GM12878 (cell line): ENCODE measurements at regions not wholly inside any gene's neighbourhood (a gene's known extent, or its start where the extent isn't known, plus 50 kb on each side); places are given as distances from the start of the nearest gene placed in this dataset.

ENCODE experiments used
- CHD1 ChIP-seq: IDR thresholded peaks from 2 replicates; pipeline ENCODE4 v1.6.1; 2012; ENCODE audit warnings: low read depth, low read length, improper control_type of control experiment
- CREB1 ChIP-seq: IDR thresholded peaks from 2 replicates; pipeline ENCODE4 v1.6.1; 2012; ENCODE audit warnings: low read depth, mild to moderate bottlenecking, inconsistent platforms
- FOXM1 ChIP-seq: IDR thresholded peaks from 2 replicates; pipeline ENCODE4 v1.6.1; 2012; ENCODE audit warnings: low read depth, mild to moderate bottlenecking, inconsistent platforms, low read length, moderate library complexity
- KLF5 ChIP-seq: fragments of 450-650 bp; IDR thresholded peaks from 2 replicates; pipeline ENCODE4 v1.6.1; 2014; ENCODE audit warnings: mild to moderate bottlenecking; ENCODE audit not compliant: partially characterized antibody
- NFXL1 ChIP-seq: fragments of 450-650 bp; IDR thresholded peaks from 2 replicates; pipeline ENCODE4 v1.6.1; 2017; ENCODE audit warnings: antibody characterized with exemption, mild to moderate bottlenecking, borderline replicate concordance
- NFYB ChIP-seq: IDR thresholded peaks from 2 replicates; pipeline ENCODE4 v1.6.1; 2011; ENCODE audit warnings: low read depth, mild to moderate bottlenecking, low read length, improper control_type of control experiment, moderate library complexity; ENCODE audit not compliant: insufficient read depth
- PML ChIP-seq: IDR thresholded peaks from 2 replicates; pipeline ENCODE4 v1.6.1; 2012; ENCODE audit warnings: low read length, inconsistent platforms
- RAD21 ChIP-seq: IDR thresholded peaks from 2 replicates; pipeline ENCODE4 v1.6.1; 2011; ENCODE audit warnings: mild to moderate bottlenecking, low read depth, low read length, moderate library complexity; ENCODE audit not compliant: insufficient read depth
- RCOR1 ChIP-seq: conservative IDR thresholded peaks from 2 replicates; pipeline ENCODE4 v1.6.1; 2012; ENCODE audit warnings: low read depth, low read length, improper control_type of control experiment
- RELA ChIP-seq: fragments of 450-650 bp; IDR thresholded peaks from 2 replicates; pipeline ENCODE4 v1.8.0; 2014; ENCODE audit warnings: borderline replicate concordance; ENCODE audit not compliant: partially characterized antibody
- SMAD5 ChIP-seq: IDR thresholded peaks from 2 replicates; pipeline ENCODE4 v1.6.1; 2016; ENCODE audit warnings: antibody characterized with exemption, low read depth
- SP1 ChIP-seq: IDR thresholded peaks from one replicate; pipeline ENCODE4 v1.6.1; 2011; ENCODE audit warnings: low read depth, low read length
- SUPT20H ChIP-seq: IDR thresholded peaks from 2 replicates; pipeline ENCODE4 v1.6.1; 2011; ENCODE audit warnings: low read depth, mild to moderate bottlenecking, low read length, moderate library complexity, borderline replicate concordance; ENCODE audit not compliant: control insufficient read depth
- ZBED1 ChIP-seq: IDR thresholded peaks from 2 replicates; pipeline ENCODE4 v1.6.1; 2016; ENCODE audit warnings: borderline replicate concordance
- ZNF207 ChIP-seq: fragments of 450-650 bp; IDR thresholded peaks from 2 replicates; pipeline ENCODE4 v1.6.1; 2014; ENCODE audit warnings: antibody characterized with exemption, mild to moderate bottlenecking, borderline replicate concordance
- ZNF274 ChIP-seq: IDR thresholded peaks from one replicate; pipeline ENCODE4 v1.8.0; 2011; ENCODE audit not compliant: insufficient read length, insufficient read depth
- ZZZ3 ChIP-seq: IDR thresholded peaks from 2 replicates; pipeline ENCODE4 v1.6.1; 2011; ENCODE audit warnings: low read depth; ENCODE audit not compliant: control insufficient read depth, insufficient read length
- TF ChIP-seq, protein P1 (sequence below): fragments of 450-650 bp; IDR thresholded peaks from 2 replicates; pipeline ENCODE4 v1.6.1; 2016; ENCODE audit warnings: mild to moderate bottlenecking, moderate library complexity, borderline replicate concordance
- TF ChIP-seq, protein P2 (sequence below): IDR thresholded peaks from 2 replicates; pipeline ENCODE4 v1.6.1; 2011; ENCODE audit warnings: borderline replicate concordance, low read depth, mild to moderate bottlenecking, moderate library complexity, mixed read lengths, low read length; ENCODE audit not compliant: insufficient read depth; ENCODE audit errors: extremely low read length
- TF ChIP-seq, protein P3 (sequence below): fragments of 450-650 bp; IDR thresholded peaks from 2 replicates; pipeline ENCODE4 v1.6.1; 2016; ENCODE audit warnings: mild to moderate bottlenecking
- TF ChIP-seq, protein P4 (sequence below): fragments of 450-650 bp; IDR thresholded peaks from 2 replicates; pipeline ENCODE4 v1.6.1; 2018; ENCODE audit warnings: mild to moderate bottlenecking, low read depth, moderate library complexity; ENCODE audit not compliant: partially characterized antibody
- TF ChIP-seq, protein P5 (sequence below): fragments of 450-650 bp; IDR thresholded peaks from 2 replicates; pipeline ENCODE4 v1.6.1; 2016; ENCODE audit warnings: mild to moderate bottlenecking

DNA sequence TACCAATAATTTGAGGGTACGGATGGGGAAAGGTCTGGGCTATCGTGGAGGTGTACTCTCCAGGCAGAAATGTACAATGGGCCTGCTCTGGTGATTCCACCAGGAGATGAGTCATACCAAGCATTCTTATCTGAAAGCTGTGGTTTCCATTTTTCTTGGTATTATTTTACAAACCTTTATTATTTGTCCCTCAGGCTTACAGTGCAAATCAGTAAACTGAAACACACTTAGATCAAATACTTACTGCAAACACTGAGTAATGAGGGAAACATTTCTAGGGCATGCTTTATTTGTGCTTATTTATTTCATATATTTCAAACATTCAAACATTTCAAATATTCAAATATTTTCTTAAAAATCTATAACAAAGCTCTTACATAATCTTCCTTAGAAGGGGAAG, 319.8 kb downstream of the RND3 start (continued):
- TF ChIP-seq, protein P1, sequence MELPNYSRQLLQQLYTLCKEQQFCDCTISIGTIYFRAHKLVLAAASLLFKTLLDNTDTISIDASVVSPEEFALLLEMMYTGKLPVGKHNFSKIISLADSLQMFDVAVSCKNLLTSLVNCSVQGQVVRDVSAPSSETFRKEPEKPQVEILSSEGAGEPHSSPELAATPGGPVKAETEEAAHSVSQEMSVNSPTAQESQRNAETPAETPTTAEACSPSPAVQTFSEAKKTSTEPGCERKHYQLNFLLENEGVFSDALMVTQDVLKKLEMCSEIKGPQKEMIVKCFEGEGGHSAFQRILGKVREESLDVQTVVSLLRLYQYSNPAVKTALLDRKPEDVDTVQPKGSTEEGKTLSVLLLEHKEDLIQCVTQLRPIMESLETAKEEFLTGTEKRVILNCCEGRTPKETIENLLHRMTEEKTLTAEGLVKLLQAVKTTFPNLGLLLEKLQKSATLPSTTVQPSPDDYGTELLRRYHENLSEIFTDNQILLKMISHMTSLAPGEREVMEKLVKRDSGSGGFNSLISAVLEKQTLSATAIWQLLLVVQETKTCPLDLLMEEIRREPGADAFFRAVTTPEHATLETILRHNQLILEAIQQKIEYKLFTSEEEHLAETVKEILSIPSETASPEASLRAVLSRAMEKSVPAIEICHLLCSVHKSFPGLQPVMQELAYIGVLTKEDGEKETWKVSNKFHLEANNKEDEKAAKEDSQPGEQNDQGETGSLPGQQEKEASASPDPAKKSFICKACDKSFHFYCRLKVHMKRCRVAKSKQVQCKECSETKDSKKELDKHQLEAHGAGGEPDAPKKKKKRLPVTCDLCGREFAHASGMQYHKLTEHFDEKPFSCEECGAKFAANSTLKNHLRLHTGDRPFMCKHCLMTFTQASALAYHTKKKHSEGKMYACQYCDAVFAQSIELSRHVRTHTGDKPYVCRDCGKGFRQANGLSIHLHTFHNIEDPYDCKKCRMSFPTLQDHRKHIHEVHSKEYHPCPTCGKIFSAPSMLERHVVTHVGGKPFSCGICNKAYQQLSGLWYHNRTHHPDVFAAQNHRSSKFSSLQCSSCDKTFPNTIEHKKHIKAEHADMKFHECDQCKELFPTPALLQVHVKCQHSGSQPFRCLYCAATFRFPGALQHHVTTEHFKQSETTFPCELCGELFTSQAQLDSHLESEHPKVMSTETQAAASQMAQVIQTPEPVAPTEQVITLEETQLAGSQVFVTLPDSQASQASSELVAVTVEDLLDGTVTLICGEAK: no peak
- TF ChIP-seq ZNF207 (no peak), CHD1 (no peak), ZBED1 (no peak), FOXM1 (no peak), ZNF274 (no peak), NFXL1 (no peak), KLF5 (no peak), CREB1 (no peak), RELA (no peak), RCOR1 (no peak), NFYB (no peak), SUPT20H (no peak), SP1 (no peak), RAD21 (no peak), SMAD5 (no peak), PML (no peak), ZZZ3 (no peak)
- TF ChIP-seq, protein P2, sequence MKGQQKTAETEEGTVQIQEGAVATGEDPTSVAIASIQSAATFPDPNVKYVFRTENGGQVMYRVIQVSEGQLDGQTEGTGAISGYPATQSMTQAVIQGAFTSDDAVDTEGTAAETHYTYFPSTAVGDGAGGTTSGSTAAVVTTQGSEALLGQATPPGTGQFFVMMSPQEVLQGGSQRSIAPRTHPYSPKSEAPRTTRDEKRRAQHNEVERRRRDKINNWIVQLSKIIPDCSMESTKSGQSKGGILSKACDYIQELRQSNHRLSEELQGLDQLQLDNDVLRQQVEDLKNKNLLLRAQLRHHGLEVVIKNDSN: no peak
- TF ChIP-seq, protein P3, sequence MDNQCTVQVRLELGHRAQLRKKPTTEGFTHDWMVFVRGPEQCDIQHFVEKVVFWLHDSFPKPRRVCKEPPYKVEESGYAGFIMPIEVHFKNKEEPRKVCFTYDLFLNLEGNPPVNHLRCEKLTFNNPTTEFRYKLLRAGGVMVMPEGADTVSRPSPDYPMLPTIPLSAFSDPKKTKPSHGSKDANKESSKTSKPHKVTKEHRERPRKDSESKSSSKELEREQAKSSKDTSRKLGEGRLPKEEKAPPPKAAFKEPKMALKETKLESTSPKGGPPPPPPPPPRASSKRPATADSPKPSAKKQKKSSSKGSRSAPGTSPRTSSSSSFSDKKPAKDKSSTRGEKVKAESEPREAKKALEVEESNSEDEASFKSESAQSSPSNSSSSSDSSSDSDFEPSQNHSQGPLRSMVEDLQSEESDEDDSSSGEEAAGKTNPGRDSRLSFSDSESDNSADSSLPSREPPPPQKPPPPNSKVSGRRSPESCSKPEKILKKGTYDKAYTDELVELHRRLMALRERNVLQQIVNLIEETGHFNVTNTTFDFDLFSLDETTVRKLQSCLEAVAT: no peak
- TF ChIP-seq, protein P4, sequence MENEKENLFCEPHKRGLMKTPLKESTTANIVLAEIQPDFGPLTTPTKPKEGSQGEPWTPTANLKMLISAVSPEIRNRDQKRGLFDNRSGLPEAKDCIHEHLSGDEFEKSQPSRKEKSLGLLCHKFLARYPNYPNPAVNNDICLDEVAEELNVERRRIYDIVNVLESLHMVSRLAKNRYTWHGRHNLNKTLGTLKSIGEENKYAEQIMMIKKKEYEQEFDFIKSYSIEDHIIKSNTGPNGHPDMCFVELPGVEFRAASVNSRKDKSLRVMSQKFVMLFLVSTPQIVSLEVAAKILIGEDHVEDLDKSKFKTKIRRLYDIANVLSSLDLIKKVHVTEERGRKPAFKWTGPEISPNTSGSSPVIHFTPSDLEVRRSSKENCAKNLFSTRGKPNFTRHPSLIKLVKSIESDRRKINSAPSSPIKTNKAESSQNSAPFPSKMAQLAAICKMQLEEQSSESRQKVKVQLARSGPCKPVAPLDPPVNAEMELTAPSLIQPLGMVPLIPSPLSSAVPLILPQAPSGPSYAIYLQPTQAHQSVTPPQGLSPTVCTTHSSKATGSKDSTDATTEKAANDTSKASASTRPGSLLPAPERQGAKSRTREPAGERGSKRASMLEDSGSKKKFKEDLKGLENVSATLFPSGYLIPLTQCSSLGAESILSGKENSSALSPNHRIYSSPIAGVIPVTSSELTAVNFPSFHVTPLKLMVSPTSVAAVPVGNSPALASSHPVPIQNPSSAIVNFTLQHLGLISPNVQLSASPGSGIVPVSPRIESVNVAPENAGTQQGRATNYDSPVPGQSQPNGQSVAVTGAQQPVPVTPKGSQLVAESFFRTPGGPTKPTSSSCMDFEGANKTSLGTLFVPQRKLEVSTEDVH: no peak
- TF ChIP-seq, protein P5, sequence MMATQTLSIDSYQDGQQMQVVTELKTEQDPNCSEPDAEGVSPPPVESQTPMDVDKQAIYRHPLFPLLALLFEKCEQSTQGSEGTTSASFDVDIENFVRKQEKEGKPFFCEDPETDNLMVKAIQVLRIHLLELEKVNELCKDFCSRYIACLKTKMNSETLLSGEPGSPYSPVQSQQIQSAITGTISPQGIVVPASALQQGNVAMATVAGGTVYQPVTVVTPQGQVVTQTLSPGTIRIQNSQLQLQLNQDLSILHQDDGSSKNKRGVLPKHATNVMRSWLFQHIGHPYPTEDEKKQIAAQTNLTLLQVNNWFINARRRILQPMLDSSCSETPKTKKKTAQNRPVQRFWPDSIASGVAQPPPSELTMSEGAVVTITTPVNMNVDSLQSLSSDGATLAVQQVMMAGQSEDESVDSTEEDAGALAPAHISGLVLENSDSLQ: no peak
